ENCODE measurements at regions not wholly inside any gene's neighbourhood (a gene's known extent, or its start where the extent isn't known, plus 50 kb on each side); places are given as distances from the start of the nearest gene placed in this dataset.

DNA sequence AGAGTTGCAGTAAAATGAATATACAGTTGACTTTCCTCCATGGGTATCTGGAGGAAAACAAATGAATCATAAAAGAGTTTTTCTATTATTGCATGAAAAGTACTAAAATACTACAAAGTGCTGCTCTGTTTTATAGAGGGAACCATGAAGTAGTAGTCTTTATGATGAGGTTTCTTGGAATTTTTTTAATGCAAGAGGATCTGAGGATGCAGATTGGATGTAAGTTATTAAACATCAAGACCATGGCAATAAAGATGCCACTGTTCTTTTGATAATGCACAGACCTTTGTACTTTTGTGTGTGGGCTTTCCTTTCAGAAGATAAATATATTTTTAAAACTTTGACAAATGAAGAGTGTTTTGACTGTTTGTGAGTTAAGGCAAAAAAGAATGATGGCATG is 87.5 kb downstream of the DACT1 start:
- Histone ChIP-seq H3K27ac (no peak overlapping the region), H3K4me3 (no peak overlapping the region), H3K27me3 (no peaks in the 10 kb centered on the region), H3K9me3 (replicated peaks in 1 of 3) (no peaks in the 10 kb centered on the region), H3K36me3 (replicated peaks in 1 of 2) (no peaks in the 10 kb centered on the region), H3K4me1 (replicated peaks in 1 of 2) (no peaks in the 10 kb centered on the region)
- no peak for TF ChIP-seq POLR2A (IDR thresholded peaks at IDR 0.05)
- no peak for DNase-seq
- intact Hi-C loops (cut with DNase I) = no loop called here

DNA sequence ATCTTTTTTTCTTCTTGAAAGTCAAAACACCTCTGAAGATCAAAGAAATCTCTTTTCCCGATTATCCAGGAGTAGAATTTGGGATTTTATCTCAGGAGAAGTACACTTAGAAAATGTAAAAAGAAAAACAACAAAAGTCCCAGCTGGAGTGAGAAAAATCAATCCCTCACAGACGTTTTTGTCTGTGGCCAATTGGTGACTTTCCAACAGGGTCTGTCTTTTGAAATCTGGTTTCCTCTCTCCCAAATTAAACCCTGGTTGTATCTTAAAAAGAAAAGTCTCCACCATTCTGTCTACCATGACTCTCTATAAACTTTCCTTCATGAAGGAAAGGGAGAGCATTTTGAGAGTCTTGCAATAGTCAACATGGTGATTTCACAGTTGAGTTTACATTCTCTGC is 88.1 kb downstream of the DACT1 start:
- Histone ChIP-seq H3K4me1 (replicated peaks in 1 of 2) (peaks cover 3 to 5% of the 10 kb centered on the region in 2 donors), H3K9me3 (replicated peaks in 1 of 3) (no peaks in the 10 kb centered on the region), H3K4me3 (no peak overlapping the region), H3K36me3 (replicated peaks in 1 of 2) (no peaks in the 10 kb centered on the region), H3K27me3 (no peaks in the 10 kb centered on the region), H3K27ac (no peak overlapping the region)
- TF ChIP-seq POLR2A (IDR thresholded peaks at IDR 0.05) = no peak
- TF ChIP-seq, protein P1, sequence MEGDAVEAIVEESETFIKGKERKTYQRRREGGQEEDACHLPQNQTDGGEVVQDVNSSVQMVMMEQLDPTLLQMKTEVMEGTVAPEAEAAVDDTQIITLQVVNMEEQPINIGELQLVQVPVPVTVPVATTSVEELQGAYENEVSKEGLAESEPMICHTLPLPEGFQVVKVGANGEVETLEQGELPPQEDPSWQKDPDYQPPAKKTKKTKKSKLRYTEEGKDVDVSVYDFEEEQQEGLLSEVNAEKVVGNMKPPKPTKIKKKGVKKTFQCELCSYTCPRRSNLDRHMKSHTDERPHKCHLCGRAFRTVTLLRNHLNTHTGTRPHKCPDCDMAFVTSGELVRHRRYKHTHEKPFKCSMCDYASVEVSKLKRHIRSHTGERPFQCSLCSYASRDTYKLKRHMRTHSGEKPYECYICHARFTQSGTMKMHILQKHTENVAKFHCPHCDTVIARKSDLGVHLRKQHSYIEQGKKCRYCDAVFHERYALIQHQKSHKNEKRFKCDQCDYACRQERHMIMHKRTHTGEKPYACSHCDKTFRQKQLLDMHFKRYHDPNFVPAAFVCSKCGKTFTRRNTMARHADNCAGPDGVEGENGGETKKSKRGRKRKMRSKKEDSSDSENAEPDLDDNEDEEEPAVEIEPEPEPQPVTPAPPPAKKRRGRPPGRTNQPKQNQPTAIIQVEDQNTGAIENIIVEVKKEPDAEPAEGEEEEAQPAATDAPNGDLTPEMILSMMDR (IDR thresholded peaks at IDR 0.05) = no peak
- DNase-seq = no peak
- intact Hi-C loops (cut with DNase I) = no loop called here
- 28 to 49% (median 34%) methylated on average over 2 of the region's 2 CpGs for WGBS, 4 donors

GRCh38 chr14:58730792-58731464 is 93.2 kb downstream of the DACT1 start:
- TF ChIP-seq, protein P1 (IDR thresholded peaks at IDR 0.05) = no peak
- TF ChIP-seq POLR2A (IDR thresholded peaks at IDR 0.05) = no peak
- H3K27me3 ChIP-seq = no peaks in the 10 kb centered on the region
- no peaks in the 10 kb centered on the region for H3K9me3 ChIP-seq (replicated peaks in 1 of 3)
- H3K36me3 ChIP-seq (replicated peaks in 1 of 2) = no peaks in the 10 kb centered on the region
- peak overlapping the region in 2 of 5 donors; percentile 41 to 42 for H3K27ac ChIP-seq
- intact Hi-C loops (cut with DNase I) = no loop called here
- DNase-seq = no peak
- H3K4me1 ChIP-seq (replicated peaks in 1 of 2) = peaks cover 10 to 15% of the 10 kb centered on the region in 2 donors
- WGBS, 4 donors = 39 to 55% (median 53%) methylated on average over 5 of the region's 5 CpGs
- no peak overlapping the region for H3K4me3 ChIP-seq

- H3K27ac ChIP-seq = peak overlapping the region in 2 of 5 donors; percentile 41 to 42
These were observed 93.9 kb downstream of the DACT1 start for GRCh38 chr14:58731465-58732293.

More at GRCh38 chr14:58731465-58732293, 93.9 kb downstream of the DACT1 start:
- intact Hi-C loops (cut with DNase I) = no loop called here
- H3K4me1 ChIP-seq (replicated peaks in 1 of 2) = peaks cover 10 to 15% of the 10 kb centered on the region in 2 donors
- no peaks in the 10 kb centered on the region for H3K9me3 ChIP-seq (replicated peaks in 1 of 3)
- TF ChIP-seq POLR2A (IDR thresholded peaks at IDR 0.05) = no peak
- TF ChIP-seq, protein P1 (IDR thresholded peaks at IDR 0.05) = no peak
- H3K27me3 ChIP-seq = no peaks in the 10 kb centered on the region
- 48 to 71% (median 55%) methylated on average over 2 of the region's 2 CpGs for WGBS, 4 donors
- no peaks in the 10 kb centered on the region for H3K36me3 ChIP-seq (replicated peaks in 1 of 2)
- no peak for DNase-seq
- no peak overlapping the region for H3K4me3 ChIP-seq

Data from adrenal gland (tissue), 9 donors.